ENCODE measurements at regions not wholly inside any gene's neighbourhood (a gene's known extent, or its start where the extent isn't known, plus 50 kb on each side); places are given as distances from the start of the nearest gene placed in this dataset.
A peak's percentile ranks its signal among the peaks of the same experiment; 100 is the strongest.
"Not testable (repeated sequence)": the region's sequence is repeated elsewhere in the genome, so short reads cannot be mapped to it uniquely, and the experiment has no call there.

- H3K4me1 ChIP-seq = no peaks in the 10 kb centered on the region
- DNase-seq (no peak), ATAC-seq (no peak)
- no peak overlapping the region for H3K27ac ChIP-seq
- H3K27me3 ChIP-seq (ENCODE audit: low read depth) = no peaks in the 10 kb centered on the region
- H3K9me3 ChIP-seq = no peaks in the 10 kb centered on the region
- intact Hi-C loops (cut with DNase I) = no loop called here
- no peaks in the 10 kb centered on the region for H3K36me3 ChIP-seq
- no peak overlapping the region for H3K4me3 ChIP-seq
- no peak for TF ChIP-seq CTCF (IDR thresholded peaks at IDR 0.05)
Observed at GRCh38 chrX:63058204-63058603, 292.9 kb downstream of the SPIN4 start.

GRCh38 chrX:63050225-63050624 is 300.9 kb downstream of the SPIN4 start:
- H3K9me3 ChIP-seq = no peaks in the 10 kb centered on the region
- H3K36me3 ChIP-seq = no peaks in the 10 kb centered on the region
- DNase-seq (no peak), ATAC-seq (no peak)
- no peaks in the 10 kb centered on the region for H3K4me1 ChIP-seq
- H3K27ac ChIP-seq = no peak overlapping the region
- no peak overlapping the region for H3K4me3 ChIP-seq
- H3K27me3 ChIP-seq (ENCODE audit: low read depth) = no peaks in the 10 kb centered on the region
- TF ChIP-seq CTCF (IDR thresholded peaks at IDR 0.05) = no peak
- intact Hi-C loops (cut with DNase I) = no loop called here

DNA sequence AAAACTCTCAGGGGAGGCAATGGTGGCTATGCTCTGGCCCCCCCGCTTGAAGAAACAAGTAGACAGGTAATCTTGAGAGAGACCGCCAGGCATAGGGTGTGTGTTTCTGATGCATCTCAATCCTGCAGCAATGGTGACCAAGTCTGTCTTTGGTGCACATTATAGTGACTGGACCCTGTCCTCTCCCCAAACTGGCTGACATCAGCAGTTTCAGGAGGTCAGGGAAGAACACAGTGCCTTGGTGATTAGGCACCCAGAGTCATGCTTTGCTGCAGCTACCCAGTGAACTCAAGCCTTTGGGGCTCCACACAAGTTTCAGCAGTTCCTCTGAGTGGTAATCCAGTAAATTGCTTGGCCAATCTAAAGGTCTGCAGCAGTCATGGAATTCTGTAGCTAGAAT is 318.3 kb downstream of the SPIN4 start:
- H3K27me3 ChIP-seq (ENCODE audit: low read depth) = no peaks in the 10 kb centered on the region
- no peaks in the 10 kb centered on the region for H3K36me3 ChIP-seq
- TF ChIP-seq CTCF (IDR thresholded peaks at IDR 0.05) = no peak
- intact Hi-C loops (cut with DNase I) = no loop called here
- no peaks in the 10 kb centered on the region for H3K9me3 ChIP-seq
- no peak overlapping the region for H3K27ac ChIP-seq
- H3K4me3 ChIP-seq = no peak overlapping the region
- H3K4me1 ChIP-seq = no peaks in the 10 kb centered on the region
- ATAC-seq (no peak), DNase-seq (no peak)

DNA sequence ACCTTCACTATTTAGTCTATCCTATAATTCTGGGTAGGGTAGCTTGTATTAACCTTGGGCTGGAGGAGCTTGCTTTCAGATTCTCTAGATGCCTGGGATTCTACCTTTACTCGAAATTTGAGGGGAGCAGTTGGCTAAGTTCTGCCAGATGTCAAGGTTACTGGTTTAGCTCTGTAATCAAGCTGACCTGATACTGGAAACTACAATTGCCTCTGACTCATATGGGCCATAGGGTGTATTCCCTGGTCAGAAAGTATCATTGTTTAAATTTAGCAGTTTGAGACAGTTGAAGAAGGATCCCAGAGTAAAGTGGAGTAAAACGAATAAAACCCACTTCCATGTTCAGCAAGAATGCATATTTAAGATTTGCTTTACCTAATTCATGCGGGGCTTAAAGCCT is 337.6 kb downstream of the SPIN4 start:
- no peak for TF ChIP-seq CTCF (IDR thresholded peaks at IDR 0.05)
- ATAC-seq (no peak), DNase-seq (no peak)
- H3K27me3 ChIP-seq (ENCODE audit: low read depth) = no peaks in the 10 kb centered on the region
- no peak overlapping the region for H3K27ac ChIP-seq
- no peak overlapping the region for H3K4me3 ChIP-seq
- no peaks in the 10 kb centered on the region for H3K4me1 ChIP-seq
- intact Hi-C loops (cut with DNase I) = no loop called here
- no peaks in the 10 kb centered on the region for H3K36me3 ChIP-seq
- H3K9me3 ChIP-seq = no peaks in the 10 kb centered on the region

DNA sequence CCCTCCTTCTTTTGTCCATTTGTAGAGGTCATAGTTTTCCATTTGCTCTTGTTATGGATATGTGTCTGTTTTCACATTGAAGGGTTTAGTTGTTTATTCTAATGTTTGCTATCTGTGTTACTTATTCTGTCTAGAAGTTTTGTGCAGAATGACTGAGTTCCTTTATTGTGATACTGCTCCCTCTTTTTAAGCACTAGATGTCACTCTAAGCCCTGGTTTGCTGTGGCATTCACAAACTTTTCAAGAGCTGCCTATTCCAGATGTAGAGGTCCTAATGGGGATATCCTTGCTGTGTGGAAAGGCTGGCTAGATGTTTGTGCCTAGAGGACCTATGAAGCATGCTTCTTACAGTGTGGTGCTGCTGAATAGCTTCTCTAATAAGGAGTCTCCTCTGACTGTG is 338.6 kb downstream of the SPIN4 start:
- Histone ChIP-seq H3K9me3 (no peaks in the 10 kb centered on the region), H3K36me3 (no peaks in the 10 kb centered on the region), H3K4me3 (no peak overlapping the region), H3K27me3 (ENCODE audit: low read depth) (no peaks in the 10 kb centered on the region), H3K4me1 (no peaks in the 10 kb centered on the region), H3K27ac (no peak overlapping the region)
- TF ChIP-seq CTCF (IDR thresholded peaks at IDR 0.05) = peak; percentile 9
- intact Hi-C loops (cut with DNase I) = no loop called here
- no peak for ATAC-seq
- no peak for DNase-seq

DNA sequence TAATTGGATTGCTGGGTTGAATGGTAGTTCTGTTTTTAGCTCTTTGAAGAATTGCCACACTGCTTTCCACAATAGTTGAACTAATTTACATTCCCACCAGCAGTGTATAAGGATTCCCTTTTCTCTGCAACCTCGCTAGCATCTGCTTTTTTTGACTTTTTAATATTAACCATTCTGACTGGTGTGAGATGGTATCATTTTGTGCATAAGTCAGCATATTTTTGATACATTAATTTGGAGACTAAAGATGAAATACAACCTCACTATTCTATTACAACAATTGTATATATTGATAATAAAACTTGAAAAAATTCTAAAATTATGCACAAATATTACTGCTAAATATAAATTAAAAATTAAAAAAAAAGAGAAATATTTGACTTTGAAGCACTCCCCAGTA is 350.9 kb downstream of the SPIN4 start:
- H3K36me3 ChIP-seq; H3K9me3 ChIP-seq; H3K27ac ChIP-seq; H3K4me3 ChIP-seq; DNase-seq; H3K4me1 ChIP-seq; ATAC-seq; H3K27me3 ChIP-seq (ENCODE audit: low read depth); intact Hi-C loops (cut with DNase I): not testable (repeated sequence)
